HG02981 (cell line): ENCODE measurements at regions not wholly inside any gene's neighbourhood (a gene's known extent, or its start where the extent isn't known, plus 50 kb on each side); places are given as distances from the start of the nearest gene placed in this dataset.
"Not testable (repeated sequence)": the region's sequence is repeated elsewhere in the genome, so short reads cannot be mapped to it uniquely, and the experiment has no call there.

Experiments used
- ATAC-seq: cut with Tn5 transposase; IDR thresholded peaks from one replicate; pipeline ENCODE4 v1.9.1; 2021; ENCODE audit warnings: mild to moderate bottlenecking, moderate library complexity; ENCODE audit not compliant: unreplicated experiment

GRCh38 chr4:64857198-64857597 lies 447.9 kb upstream of the TECRL start:
- no peak for ATAC-seq

GRCh38 chr4:64846417-64846816 lies 437.2 kb upstream of the TECRL start:
- no peak for ATAC-seq

GRCh38 chr4:64829749-64830148 lies 420.5 kb upstream of the TECRL start:
- ATAC-seq: no peak

GRCh38 chr4:64824591-64824990 lies 415.3 kb upstream of the TECRL start:
- no peak for ATAC-seq

GRCh38 chr4:64822405-64822804 lies 413.2 kb upstream of the TECRL start:
- ATAC-seq: no peak

- ATAC-seq: no peak
These were observed 412.1 kb upstream of the TECRL start for GRCh38 chr4:64821219-64821976.

- ATAC-seq: no peak
These were observed 405.4 kb upstream of the TECRL start for GRCh38 chr4:64814616-64815015.

- ATAC-seq: no peak
These were observed 398.6 kb upstream of the TECRL start for GRCh38 chr4:64807821-64808220.

- no peak for ATAC-seq
These were observed 390.5 kb upstream of the TECRL start for GRCh38 chr4:64799751-64800150.

- ATAC-seq: not testable (repeated sequence)
These were observed 389.6 kb upstream of the TECRL start for GRCh38 chr4:64798828-64799227.

- no peak for ATAC-seq
These were observed 387.3 kb upstream of the TECRL start for GRCh38 chr4:64796581-64796980.

- ATAC-seq: no peak
These were observed 374.9 kb upstream of the TECRL start for GRCh38 chr4:64784125-64784524.

- peak; percentile 57 for ATAC-seq
These were observed 372.6 kb upstream of the TECRL start for GRCh38 chr4:64781737-64782326.

- ATAC-seq: no peak
These were observed 371.4 kb upstream of the TECRL start for GRCh38 chr4:64780664-64781063.

- ATAC-seq: no peak
These were observed 368.0 kb upstream of the TECRL start for GRCh38 chr4:64777286-64777685.

GRCh38 chr4:64776820-64777219 lies 367.6 kb upstream of the TECRL start:
- ATAC-seq: no peak

GRCh38 chr4:64774626-64775025 lies 365.4 kb upstream of the TECRL start:
- ATAC-seq: no peak

GRCh38 chr4:64771149-64771548 lies 361.9 kb upstream of the TECRL start:
- ATAC-seq: no peak

- ATAC-seq: no peak
These were observed 358.3 kb upstream of the TECRL start for GRCh38 chr4:64767547-64767946.

GRCh38 chr4:64766565-64766964 lies 357.3 kb upstream of the TECRL start:
- ATAC-seq: no peak

- no peak for ATAC-seq
These were observed 346.8 kb upstream of the TECRL start for GRCh38 chr4:64756016-64756415.

GRCh38 chr4:64747919-64748715 lies 338.9 kb upstream of the TECRL start:
- no peak for ATAC-seq
